ENCODE measurements at regions not wholly inside any gene's neighbourhood (a gene's known extent, or its start where the extent isn't known, plus 50 kb on each side); places are given as distances from the start of the nearest gene placed in this dataset.
"Not testable (repeated sequence)": the region's sequence is repeated elsewhere in the genome, so short reads cannot be mapped to it uniquely, and the experiment has no call there.

GRCh38 chr12:131511803-131512561 is 198.9 kb upstream of the SFSWAP start:
- Histone ChIP-seq H3K36me3 (no peaks in the 10 kb centered on the region), H3K4me3 (no peak overlapping the region), H3K9me3 (no peaks in the 10 kb centered on the region), H3K27me3 (no peaks in the 10 kb centered on the region), H3K27ac (no peak overlapping the region), H3K4me1 (no peaks in the 10 kb centered on the region)
- TF ChIP-seq, protein P1, sequence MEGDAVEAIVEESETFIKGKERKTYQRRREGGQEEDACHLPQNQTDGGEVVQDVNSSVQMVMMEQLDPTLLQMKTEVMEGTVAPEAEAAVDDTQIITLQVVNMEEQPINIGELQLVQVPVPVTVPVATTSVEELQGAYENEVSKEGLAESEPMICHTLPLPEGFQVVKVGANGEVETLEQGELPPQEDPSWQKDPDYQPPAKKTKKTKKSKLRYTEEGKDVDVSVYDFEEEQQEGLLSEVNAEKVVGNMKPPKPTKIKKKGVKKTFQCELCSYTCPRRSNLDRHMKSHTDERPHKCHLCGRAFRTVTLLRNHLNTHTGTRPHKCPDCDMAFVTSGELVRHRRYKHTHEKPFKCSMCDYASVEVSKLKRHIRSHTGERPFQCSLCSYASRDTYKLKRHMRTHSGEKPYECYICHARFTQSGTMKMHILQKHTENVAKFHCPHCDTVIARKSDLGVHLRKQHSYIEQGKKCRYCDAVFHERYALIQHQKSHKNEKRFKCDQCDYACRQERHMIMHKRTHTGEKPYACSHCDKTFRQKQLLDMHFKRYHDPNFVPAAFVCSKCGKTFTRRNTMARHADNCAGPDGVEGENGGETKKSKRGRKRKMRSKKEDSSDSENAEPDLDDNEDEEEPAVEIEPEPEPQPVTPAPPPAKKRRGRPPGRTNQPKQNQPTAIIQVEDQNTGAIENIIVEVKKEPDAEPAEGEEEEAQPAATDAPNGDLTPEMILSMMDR (IDR thresholded peaks at IDR 0.05), result no peak
- ATAC-seq (peak; percentile 2), DNase-seq (no peak)
- intact Hi-C loops (cut with DNase I), result no loop called here

GRCh38 chr12:131513606-131514005 is 197.3 kb upstream of the SFSWAP start:
- no peak overlapping the region for H3K4me3 ChIP-seq
- TF ChIP-seq, protein P1 (IDR thresholded peaks at IDR 0.05), result no peak
- ATAC-seq (no peak), DNase-seq (no peak)
- no peaks in the 10 kb centered on the region for H3K36me3 ChIP-seq
- no peak overlapping the region for H3K27ac ChIP-seq
- intact Hi-C loops (cut with DNase I), result no loop called here
- H3K27me3 ChIP-seq, result no peaks in the 10 kb centered on the region
- peaks cover 5% of the 10 kb centered on the region for H3K9me3 ChIP-seq
- H3K4me1 ChIP-seq, result no peaks in the 10 kb centered on the region

- H3K4me1 ChIP-seq; ATAC-seq; DNase-seq; H3K36me3 ChIP-seq; H3K4me3 ChIP-seq; H3K27me3 ChIP-seq; intact Hi-C loops (cut with DNase I); H3K27ac ChIP-seq; H3K9me3 ChIP-seq: not testable (repeated sequence)
Observed at GRCh38 chr12:131520553-131520952, 190.3 kb upstream of the SFSWAP start.

GRCh38 chr12:131521326-131521725 is 189.6 kb upstream of the SFSWAP start:
- Histone ChIP-seq H3K27me3 (no peaks in the 10 kb centered on the region), H3K9me3 (peaks cover 5% of the 10 kb centered on the region), H3K4me1 (no peaks in the 10 kb centered on the region), H3K4me3 (no peak overlapping the region), H3K36me3 (no peaks in the 10 kb centered on the region), H3K27ac (no peak overlapping the region)
- ATAC-seq (no peak), DNase-seq (no peak)
- TF ChIP-seq, protein P1 (IDR thresholded peaks at IDR 0.05), result no peak
- intact Hi-C loops (cut with DNase I), result no loop called here

DNA sequence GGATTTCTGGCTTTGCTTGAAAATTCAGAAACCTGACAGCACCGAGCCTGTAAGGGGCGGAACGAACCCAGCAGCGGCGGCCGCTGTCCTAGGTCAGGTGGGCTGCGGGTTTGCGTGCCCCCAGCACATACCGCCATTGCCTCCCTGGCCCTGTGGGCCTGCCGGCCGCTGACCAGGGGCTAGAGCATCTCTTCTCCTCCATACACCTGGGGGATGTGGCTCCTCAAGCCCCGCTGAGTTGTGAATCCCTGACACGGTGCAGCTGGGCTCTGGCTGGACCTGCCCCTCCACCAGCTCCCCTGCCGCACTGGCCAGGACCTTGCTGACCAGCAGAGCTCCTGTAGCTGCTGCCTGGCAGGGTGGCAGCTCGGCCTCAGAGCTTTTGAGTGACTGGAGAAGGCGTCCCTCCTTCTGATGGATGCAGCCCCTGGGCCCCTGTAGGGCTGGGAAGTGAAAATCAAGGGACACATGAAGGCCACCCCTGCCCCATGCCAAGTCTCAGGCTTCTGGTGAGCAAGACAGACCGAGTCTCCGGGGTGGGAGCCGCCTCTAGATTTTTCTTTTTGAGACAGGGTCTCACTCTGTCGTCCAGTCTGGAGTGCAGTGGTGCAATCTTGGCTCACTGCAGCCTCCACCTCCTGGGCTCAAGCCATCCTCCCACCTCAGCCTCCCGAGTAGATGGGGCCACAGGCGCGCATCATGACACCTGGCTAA is 184.9 kb upstream of the SFSWAP start:
- no peaks in the 10 kb centered on the region for H3K36me3 ChIP-seq
- H3K27me3 ChIP-seq, result peaks cover 5% of the 10 kb centered on the region
- no peak overlapping the region for H3K4me3 ChIP-seq
- intact Hi-C loops (cut with DNase I), result no loop called here
- H3K4me1 ChIP-seq, result no peaks in the 10 kb centered on the region
- H3K9me3 ChIP-seq, result no peaks in the 10 kb centered on the region
- ATAC-seq (no peak), DNase-seq (no peak)
- H3K27ac ChIP-seq, result no peak overlapping the region
- TF ChIP-seq, protein P1 (IDR thresholded peaks at IDR 0.05), result no peak

DNA sequence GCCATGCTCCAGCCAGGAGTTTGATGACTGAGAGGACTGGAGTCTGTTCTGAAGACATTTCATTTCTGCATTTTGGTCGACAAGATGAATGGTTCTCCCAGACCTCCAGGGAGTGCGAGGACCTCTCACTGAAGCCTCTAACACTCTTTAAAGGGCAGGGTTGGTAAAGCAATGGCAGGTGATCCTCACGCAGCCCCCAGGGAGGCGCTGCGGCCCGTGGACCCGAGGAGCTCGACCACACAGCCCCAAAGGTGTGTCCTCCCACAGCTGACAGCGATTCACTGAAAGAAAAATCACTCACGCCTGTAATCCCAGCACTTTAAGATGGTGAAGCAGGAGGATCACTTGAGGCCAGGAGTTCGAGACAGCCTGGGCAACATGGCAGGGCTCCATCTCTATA is 183.8 kb upstream of the SFSWAP start:
- no peak overlapping the region for H3K27ac ChIP-seq
- H3K27me3 ChIP-seq, result peaks cover 16% of the 10 kb centered on the region
- no peaks in the 10 kb centered on the region for H3K36me3 ChIP-seq
- DNase-seq (no peak), ATAC-seq (no peak)
- TF ChIP-seq, protein P1 (IDR thresholded peaks at IDR 0.05), result no peak
- H3K4me1 ChIP-seq, result no peaks in the 10 kb centered on the region
- H3K9me3 ChIP-seq, result no peaks in the 10 kb centered on the region
- H3K4me3 ChIP-seq, result no peak overlapping the region
- intact Hi-C loops (cut with DNase I), result no loop called here
